Neuronal stem cell (in vitro differentiated cells): ENCODE measurements at regions not wholly inside any gene's neighbourhood (a gene's known extent, or its start where the extent isn't known, plus 50 kb on each side); places are given as distances from the start of the nearest gene placed in this dataset.

Source experiments
- DNase-seq: peaks from one replicate; pipeline ENCODE4 v3.0.0-alpha.2; 2013; ENCODE audit warnings: low spot score
- H2AFZ ChIP-seq: one replicate; pipeline ENCODE4 v1.6.1; 2013; ENCODE audit warnings: mild to moderate bottlenecking, low read length, inconsistent platforms
- H2AK5ac ChIP-seq: 2 replicates; pipeline ENCODE4 v1.6.1; 2013; ENCODE audit warnings: low read depth, mild to moderate bottlenecking, inconsistent platforms, low read length, moderate library complexity, mixed read lengths
- H2BK120ac ChIP-seq: 2 replicates; pipeline ENCODE4 v1.6.1; 2013; ENCODE audit warnings: low read depth, mild to moderate bottlenecking, inconsistent platforms, low read length, moderate library complexity, mixed read lengths
- H2BK12ac ChIP-seq: one replicate; pipeline ENCODE4 v1.6.1; 2013; ENCODE audit warnings: low read length, inconsistent platforms
- H2BK15ac ChIP-seq: 2 replicates; pipeline ENCODE4 v1.6.1; 2013; ENCODE audit warnings: mild to moderate bottlenecking, low read length, inconsistent platforms, mixed read lengths
- H2BK5ac ChIP-seq: one replicate; pipeline ENCODE4 v1.6.1; 2013; ENCODE audit warnings: inconsistent platforms, mild to moderate bottlenecking, low read length, moderate library complexity
- H3K14ac ChIP-seq: one replicate; pipeline ENCODE4 v1.6.1; 2013; ENCODE audit warnings: low read length, inconsistent platforms
- H3K18ac ChIP-seq: 2 replicates; pipeline ENCODE4 v1.6.1; 2013; ENCODE audit warnings: low read length, inconsistent platforms
- H3K23ac ChIP-seq: 2 replicates; pipeline ENCODE4 v1.6.1; 2013; ENCODE audit warnings: low read depth, mild to moderate bottlenecking, mixed read lengths, low read length, inconsistent platforms; ENCODE audit not compliant: poor library complexity
- H3K27ac ChIP-seq: replicated peaks from 3 replicates; pipeline ENCODE4 v1.5.1; 2013; ENCODE audit warnings: low read length, inconsistent platforms
- H3K27me3 ChIP-seq, 3 experiments: 2 replicates each; pipeline ENCODE4 v1.6.1; 2013; ENCODE audit warnings: low read length in 3 of 3, mild to moderate bottlenecking in 2 of 3, inconsistent platforms in 1 of 3, low read depth in 1 of 3, mixed read lengths in 1 of 3, moderate library complexity in 1 of 3; ENCODE audit not compliant: control insufficient read depth in 3 of 3, insufficient read depth in 3 of 3
- H3K36me3 ChIP-seq, 2 donors: replicated peaks in 1 of 2; 2 replicates each; pipeline ENCODE4 v1.6.1; 2013; ENCODE audit warnings: low read length in 2 of 2; ENCODE audit not compliant: control insufficient read depth in 2 of 2, insufficient read depth in 2 of 2
- H3K4ac ChIP-seq: 2 replicates; pipeline ENCODE4 v1.6.1; 2013; ENCODE audit warnings: inconsistent platforms, mild to moderate bottlenecking, low read length, moderate library complexity
- H3K4me1 ChIP-seq, 2 donors: 1 replicate in 1 of 2; 2 replicates in 1 of 2; pipeline ENCODE4 v1.6.1; 2013; ENCODE audit warnings: low read length in 2 of 2, low read depth in 1 of 2; ENCODE audit not compliant: control insufficient read depth in 2 of 2, insufficient read depth in 1 of 2
- H3K4me2 ChIP-seq: one replicate; pipeline ENCODE4 v1.6.1; 2013; ENCODE audit warnings: mild to moderate bottlenecking, low read length, inconsistent platforms; ENCODE audit not compliant: insufficient read depth, poor library complexity, severe bottlenecking
- H3K4me3 ChIP-seq, 2 donors: 2 replicates each; pipeline ENCODE4 v1.5.1; 2013; ENCODE audit warnings: low read length in 2 of 2, mild to moderate bottlenecking in 2 of 2, inconsistent platforms in 1 of 2, moderate library complexity in 1 of 2
- H3K79me1 ChIP-seq: one replicate; pipeline ENCODE4 v1.6.1; 2013; ENCODE audit warnings: low read depth, mild to moderate bottlenecking, inconsistent platforms, low read length, moderate library complexity
- H3K9ac ChIP-seq: one replicate; pipeline ENCODE4 v1.6.1; 2013; ENCODE audit warnings: mild to moderate bottlenecking, low read depth, low read length, inconsistent platforms; ENCODE audit not compliant: poor library complexity
- H3K9me3 ChIP-seq, 2 donors: replicated peaks in 1 of 2; 2 replicates each; pipeline versions ENCODE3 to v1.6.1; 2013; ENCODE audit warnings: low read length in 2 of 2, mild to moderate bottlenecking in 2 of 2, inconsistent platforms in 1 of 2, low read depth in 1 of 2, mixed read lengths in 1 of 2, moderate library complexity in 1 of 2; ENCODE audit not compliant: control insufficient read depth in 2 of 2, insufficient read depth in 1 of 2
- H4K8ac ChIP-seq: one replicate; pipeline ENCODE4 v1.6.1; 2013; ENCODE audit warnings: low read depth, mild to moderate bottlenecking, inconsistent platforms, low read length, moderate library complexity
- H4K91ac ChIP-seq: one replicate; pipeline ENCODE4 v1.6.1; 2013; ENCODE audit warnings: low read length, low read depth, mild to moderate bottlenecking, inconsistent platforms; ENCODE audit not compliant: poor library complexity
- WGBS, 2 donors: extraction: QIAGEN DNeasy Blood & Tissue Kit; methylation state at CpG; one replicate each; pipeline ENCODE4 v1.1.7; 2013; ENCODE audit warnings: missing lambda C conversion rate in 2 of 2, mixed read lengths in 1 of 2; ENCODE audit not compliant: insufficient read length in 2 of 2, insufficient replicate concordance in 1 of 2; ENCODE audit errors: extremely low coverage in 2 of 2; 5-methylcytosine and 5-hydroxymethylcytosine counted together

DNA sequence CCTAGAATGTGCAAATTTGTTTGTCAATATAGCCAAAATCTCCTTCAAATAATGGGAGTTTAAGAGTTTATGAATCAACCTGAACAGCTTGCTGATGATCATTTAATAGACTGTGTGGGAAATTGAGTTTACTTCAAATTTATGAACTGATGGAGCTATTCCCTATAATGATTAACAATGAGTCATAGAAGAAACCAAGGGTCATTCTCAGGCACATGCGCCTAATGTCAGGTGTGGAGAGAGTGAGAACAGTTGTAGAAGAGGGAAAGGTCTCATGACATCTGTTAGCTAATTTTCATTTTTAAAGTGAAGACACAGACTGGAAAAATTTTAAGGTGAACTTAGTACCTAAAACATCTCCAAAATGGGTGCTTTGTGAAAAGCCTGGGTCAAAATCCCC is 191.8 kb downstream of the BMP4 start:
- H3K18ac ChIP-seq, result no peak overlapping the region
- no peak overlapping the region for H4K91ac ChIP-seq
- H3K79me1 ChIP-seq, result no peaks in the 10 kb centered on the region
- DNase-seq, result no peak
- peaks cover 0 to 2% of the 10 kb centered on the region in 2 donors for H3K9me3 ChIP-seq
- H3K27ac ChIP-seq, result no peak overlapping the region
- H3K4me3 ChIP-seq, result no peak overlapping the region
- no CpG with 5 or more reads among the region's 1 CpG for WGBS, 2 donors
- no peak overlapping the region for H2AK5ac ChIP-seq
- H4K8ac ChIP-seq, result no peak overlapping the region
- no peak overlapping the region for H3K4me2 ChIP-seq
- H2AFZ ChIP-seq, result no peak overlapping the region
- H3K14ac ChIP-seq, result no peak overlapping the region
- no peak overlapping the region for H2BK12ac ChIP-seq
- H2BK5ac ChIP-seq, result no peak overlapping the region
- H2BK15ac ChIP-seq, result no peak overlapping the region
- no peak overlapping the region for H3K23ac ChIP-seq
- no peak overlapping the region for H3K9ac ChIP-seq
- no peak overlapping the region for H2BK120ac ChIP-seq
- H3K4ac ChIP-seq, result no peak overlapping the region
- H3K27me3 ChIP-seq, result no peaks in the 10 kb centered on the region
- H3K36me3 ChIP-seq, result no peaks in the 10 kb centered on the region
- H3K4me1 ChIP-seq, result no peaks in the 10 kb centered on the region

DNA sequence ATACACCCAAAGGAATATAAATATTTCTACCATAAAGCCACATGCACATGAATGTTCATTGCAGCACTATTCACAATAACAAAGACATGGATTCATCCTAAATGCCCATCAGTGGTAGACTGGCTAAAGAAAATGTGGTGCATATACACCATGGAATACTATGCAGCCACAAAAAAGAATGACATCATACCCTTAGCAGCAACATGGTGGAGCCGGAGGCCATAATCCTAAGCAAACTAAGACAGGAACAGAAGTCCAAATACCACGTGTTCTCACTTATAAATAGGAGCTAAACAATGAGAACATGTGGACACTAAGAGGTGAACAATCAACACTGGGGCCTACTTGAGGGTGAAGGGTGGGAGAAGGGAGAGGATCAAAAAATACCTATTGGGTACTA is 198.5 kb downstream of the BMP4 start:
- Histone ChIP-seq H4K8ac (no peak overlapping the region), H4K91ac (no peak overlapping the region), H3K9me3 (peaks cover 0 to 2% of the 10 kb centered on the region in 2 donors), H2AK5ac (no peak overlapping the region), H2AFZ (no peak overlapping the region), H3K18ac (no peak overlapping the region), H2BK12ac (no peak overlapping the region), H3K14ac (no peak overlapping the region), H3K4me3 (no peak overlapping the region), H3K79me1 (no peaks in the 10 kb centered on the region), H3K36me3 (no peaks in the 10 kb centered on the region), H3K9ac (no peak overlapping the region), H3K27me3 (no peaks in the 10 kb centered on the region), H2BK5ac (no peak overlapping the region), H2BK15ac (no peak overlapping the region), H3K4me1 (no peaks in the 10 kb centered on the region), H2BK120ac (no peak overlapping the region), H3K27ac (no peak overlapping the region), H3K23ac (no peak overlapping the region), H3K4ac (no peak overlapping the region), H3K4me2 (no peak overlapping the region)
- WGBS, 2 donors, result no CpG with 5 or more reads among the region's 2 CpGs
- no peak for DNase-seq

GRCh38 chr14:53757732-53758131 is 198.9 kb downstream of the BMP4 start:
- H4K91ac ChIP-seq, result no peak overlapping the region
- H3K27ac ChIP-seq, result no peak overlapping the region
- H4K8ac ChIP-seq, result no peak overlapping the region
- no peak overlapping the region for H2BK120ac ChIP-seq
- H2BK5ac ChIP-seq, result no peak overlapping the region
- H3K9me3 ChIP-seq, result peaks cover 0 to 2% of the 10 kb centered on the region in 2 donors
- no peak overlapping the region for H3K4me2 ChIP-seq
- no peak overlapping the region for H2BK15ac ChIP-seq
- H3K36me3 ChIP-seq, result no peaks in the 10 kb centered on the region
- no peak overlapping the region for H3K14ac ChIP-seq
- H3K4me1 ChIP-seq, result peaks cover 0 to 1% of the 10 kb centered on the region in 2 donors
- H3K9ac ChIP-seq, result no peak overlapping the region
- H3K4ac ChIP-seq, result no peak overlapping the region
- H3K18ac ChIP-seq, result no peak overlapping the region
- H2BK12ac ChIP-seq, result no peak overlapping the region
- no peaks in the 10 kb centered on the region for H3K27me3 ChIP-seq
- no peak overlapping the region for H3K4me3 ChIP-seq
- H2AFZ ChIP-seq, result no peak overlapping the region
- DNase-seq, result no peak
- H3K79me1 ChIP-seq, result no peaks in the 10 kb centered on the region
- H3K23ac ChIP-seq, result no peak overlapping the region
- no peak overlapping the region for H2AK5ac ChIP-seq

DNA sequence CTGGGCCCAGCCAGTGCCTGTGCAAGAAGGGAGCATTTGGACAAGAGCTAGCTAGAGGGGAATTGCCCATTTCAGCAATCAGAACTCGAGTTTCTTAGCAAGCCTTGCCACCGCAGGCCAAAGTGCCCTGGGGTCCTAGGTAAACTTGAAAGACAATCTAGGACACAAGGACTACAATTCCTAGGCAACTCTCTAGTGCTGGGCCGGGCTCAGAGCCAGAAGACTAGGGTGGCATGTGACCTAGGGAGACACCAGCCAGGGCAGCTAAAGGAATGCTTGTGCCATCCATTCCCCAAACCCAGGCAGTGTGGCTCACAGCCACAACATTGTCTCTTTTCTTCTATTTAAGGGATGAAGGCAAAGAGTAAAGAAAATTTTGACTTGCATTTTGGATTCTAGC is 205.0 kb downstream of the BMP4 start:
- no peak for DNase-seq
- no peak overlapping the region for H3K27ac ChIP-seq
- WGBS, 2 donors, result no CpG with 5 or more reads among the region's 3 CpGs
- H3K36me3 ChIP-seq, result no peaks in the 10 kb centered on the region
- no peak overlapping the region for H2AFZ ChIP-seq
- H2BK12ac ChIP-seq, result no peak overlapping the region
- peak overlapping the region in 1 of 2 donors; percentile 20 for H3K4me3 ChIP-seq
- no peak overlapping the region for H3K4ac ChIP-seq
- no peak overlapping the region for H3K9ac ChIP-seq
- H3K14ac ChIP-seq, result no peak overlapping the region
- no peak overlapping the region for H4K91ac ChIP-seq
- no peak overlapping the region for H3K4me2 ChIP-seq
- H2BK15ac ChIP-seq, result no peak overlapping the region
- no peak overlapping the region for H3K23ac ChIP-seq
- no peaks in the 10 kb centered on the region for H3K79me1 ChIP-seq
- H3K18ac ChIP-seq, result no peak overlapping the region
- no peak overlapping the region for H2BK5ac ChIP-seq
- H3K9me3 ChIP-seq, result no peaks in the 10 kb centered on the region
- H2BK120ac ChIP-seq, result no peak overlapping the region
- H3K4me1 ChIP-seq, result peaks cover 0 to 1% of the 10 kb centered on the region in 2 donors
- H4K8ac ChIP-seq, result no peak overlapping the region
- no peaks in the 10 kb centered on the region for H3K27me3 ChIP-seq
- H2AK5ac ChIP-seq, result no peak overlapping the region
